PFSK-1 (cell line): ENCODE measurements at regions not wholly inside any gene's neighbourhood (a gene's known extent, or its start where the extent isn't known, plus 50 kb on each side); places are given as distances from the start of the nearest gene placed in this dataset.

Experiments
- POLR2AphosphoS5 ChIP-seq: IDR thresholded peaks from 2 replicates; pipeline ENCODE4 v1.6.1; 2012; ENCODE audit warnings: low read depth, mild to moderate bottlenecking, control low read depth, low read length, moderate library complexity
- REST ChIP-seq, 2 experiments: IDR thresholded peaks; 2 replicates each; pipeline versions ENCODE4 v1.6.1 to v1.8.0; 2011 to 2012; ENCODE audit warnings: low read depth in 2 of 2, low read length in 2 of 2, control low read depth in 1 of 2, inconsistent platforms in 1 of 2, mild to moderate bottlenecking in 1 of 2, moderate library complexity in 1 of 2; ENCODE audit not compliant: insufficient read depth in 1 of 2
- SIN3A ChIP-seq: IDR thresholded peaks from 2 replicates; pipeline ENCODE4 v1.6.1; 2012; ENCODE audit warnings: mild to moderate bottlenecking, low read length, moderate library complexity, borderline replicate concordance; ENCODE audit not compliant: insufficient read depth

GRCh38 chr6:85752602-85753001 lies 109.9 kb upstream of the SYNCRIP start:
- TF ChIP-seq SIN3A (no peak), POLR2AphosphoS5 (no peak), REST (IDR thresholded peaks at IDR 0.05; ENCODE audit: insufficient read depth in 1 of 2, low read depth in 2 of 2, low read length in 2 of 2) (no peak)
